Osteoblast (primary cell): ENCODE measurements at regions not wholly inside any gene's neighbourhood (a gene's known extent, or its start where the extent isn't known, plus 50 kb on each side); places are given as distances from the start of the nearest gene placed in this dataset.

Experiments
- DNase-seq: peaks from one replicate; pipeline ENCODE4 v3.0.0; 2011; ENCODE audit warnings: low spot score, mixed read lengths; ENCODE audit not compliant: insufficient read length; ENCODE audit errors: missing footprints
- H2AFZ ChIP-seq: 2 replicates; pipeline ENCODE4 v1.6.0; 2011; ENCODE audit warnings: mild to moderate bottlenecking, low read length
- H3K27ac ChIP-seq: 2 replicates; pipeline ENCODE4 v1.5.1; 2011; ENCODE audit warnings: mild to moderate bottlenecking, low read depth, low read length, moderate library complexity
- H3K27me3 ChIP-seq: 2 replicates; pipeline ENCODE4 v1.6.0; 2012; ENCODE audit warnings: mild to moderate bottlenecking, control low read depth, inconsistent platforms, low read length, moderate library complexity; ENCODE audit not compliant: insufficient read depth
- H3K36me3 ChIP-seq: 2 replicates; pipeline ENCODE4 v1.5.1; 2011; ENCODE audit warnings: mild to moderate bottlenecking, low read length, control low read depth, moderate library complexity; ENCODE audit not compliant: insufficient read depth
- H3K4me1 ChIP-seq: 2 replicates; pipeline ENCODE4 v1.5.1; 2011; ENCODE audit warnings: mild to moderate bottlenecking, low read length, control low read depth, moderate library complexity; ENCODE audit not compliant: insufficient read depth
- H3K4me2 ChIP-seq: 2 replicates; pipeline ENCODE4 v1.6.0; 2011; ENCODE audit warnings: mild to moderate bottlenecking, low read length; ENCODE audit not compliant: insufficient read depth
- H3K4me3 ChIP-seq: fragments of 200-600 bp; sonication (generic); 3 replicates; pipeline ENCODE4 v1.5.1; 2012; ENCODE audit warnings: mild to moderate bottlenecking, low read length, inconsistent platforms; ENCODE audit not compliant: insufficient read depth
- H3K79me2 ChIP-seq: 2 replicates; pipeline ENCODE4 v1.6.0; 2012; ENCODE audit warnings: mild to moderate bottlenecking, low read length, control low read depth, inconsistent platforms; ENCODE audit not compliant: insufficient read depth
- H3K9me3 ChIP-seq: 2 replicates; pipeline ENCODE4 v1.5.1; 2011; ENCODE audit warnings: low read depth, low read length, control low read depth
- H4K20me1 ChIP-seq: 2 replicates; pipeline ENCODE4 v1.6.0; 2012; ENCODE audit warnings: mild to moderate bottlenecking, low read length, control low read depth; ENCODE audit not compliant: insufficient read depth
- TF ChIP-seq, protein P1 (sequence below): IDR thresholded peaks from 2 replicates; pipeline ENCODE4 v1.5.1; 2011; ENCODE audit warnings: mild to moderate bottlenecking, low read depth, low read length, moderate library complexity; ENCODE audit errors: extremely low read depth

DNA sequence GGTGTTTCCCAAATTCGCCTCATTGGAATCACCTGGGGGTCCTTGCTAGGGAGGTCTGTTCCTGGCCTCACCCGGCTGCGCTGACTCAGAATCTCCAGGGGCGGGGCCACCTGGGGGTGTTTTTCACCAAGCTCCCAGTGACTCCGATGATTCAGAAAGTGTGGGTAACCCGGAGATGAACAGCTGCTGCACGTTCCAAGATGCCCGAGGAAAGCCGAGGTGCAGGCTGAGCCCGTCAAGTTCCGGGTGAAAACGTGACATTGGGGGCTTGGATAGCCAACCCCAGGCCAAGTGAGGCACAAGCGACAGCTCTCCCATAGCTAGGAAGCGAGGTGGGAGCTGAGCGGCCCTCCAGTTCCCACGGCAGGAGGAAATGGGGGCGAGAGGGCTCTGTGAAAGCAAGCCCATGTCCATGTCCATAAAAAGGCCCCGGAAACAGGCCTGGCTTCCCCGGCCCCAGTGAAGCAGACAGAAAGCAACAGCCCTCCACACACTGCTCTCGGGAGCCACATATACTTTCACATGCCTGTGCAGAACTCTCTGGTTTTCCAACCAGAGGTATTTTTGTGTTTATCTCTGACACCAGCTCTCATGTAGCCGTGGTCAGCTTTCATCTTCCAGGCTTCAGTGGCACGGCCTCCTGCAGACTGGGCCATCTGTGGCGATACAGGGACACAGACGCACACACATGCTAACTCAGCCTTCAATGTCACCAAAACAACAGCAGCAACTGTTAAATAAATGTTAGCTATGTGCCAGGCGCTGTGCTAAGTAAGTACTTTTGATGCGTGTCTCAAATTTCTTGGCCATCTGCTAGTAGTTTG lies 90.7 kb upstream of the CCDC28A start:
- no peaks in the 10 kb centered on the region for H3K36me3 ChIP-seq
- peak overlapping the region; percentile 37 for H3K4me3 ChIP-seq
- TF ChIP-seq, protein P1, sequence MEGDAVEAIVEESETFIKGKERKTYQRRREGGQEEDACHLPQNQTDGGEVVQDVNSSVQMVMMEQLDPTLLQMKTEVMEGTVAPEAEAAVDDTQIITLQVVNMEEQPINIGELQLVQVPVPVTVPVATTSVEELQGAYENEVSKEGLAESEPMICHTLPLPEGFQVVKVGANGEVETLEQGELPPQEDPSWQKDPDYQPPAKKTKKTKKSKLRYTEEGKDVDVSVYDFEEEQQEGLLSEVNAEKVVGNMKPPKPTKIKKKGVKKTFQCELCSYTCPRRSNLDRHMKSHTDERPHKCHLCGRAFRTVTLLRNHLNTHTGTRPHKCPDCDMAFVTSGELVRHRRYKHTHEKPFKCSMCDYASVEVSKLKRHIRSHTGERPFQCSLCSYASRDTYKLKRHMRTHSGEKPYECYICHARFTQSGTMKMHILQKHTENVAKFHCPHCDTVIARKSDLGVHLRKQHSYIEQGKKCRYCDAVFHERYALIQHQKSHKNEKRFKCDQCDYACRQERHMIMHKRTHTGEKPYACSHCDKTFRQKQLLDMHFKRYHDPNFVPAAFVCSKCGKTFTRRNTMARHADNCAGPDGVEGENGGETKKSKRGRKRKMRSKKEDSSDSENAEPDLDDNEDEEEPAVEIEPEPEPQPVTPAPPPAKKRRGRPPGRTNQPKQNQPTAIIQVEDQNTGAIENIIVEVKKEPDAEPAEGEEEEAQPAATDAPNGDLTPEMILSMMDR, result no peak
- peak overlapping the region; percentile 45 for H3K27ac ChIP-seq
- no peaks in the 10 kb centered on the region for H3K9me3 ChIP-seq
- peaks cover 23% of the 10 kb centered on the region for H3K4me1 ChIP-seq
- peak; percentile 85 for DNase-seq
- peak overlapping the region; percentile 64 for H3K4me2 ChIP-seq
- peak overlapping the region; percentile 94 for H2AFZ ChIP-seq
- H3K27me3 ChIP-seq, result no peaks in the 10 kb centered on the region
- H4K20me1 ChIP-seq, result no peaks in the 10 kb centered on the region
- H3K79me2 ChIP-seq, result peaks cover 39% of the 10 kb centered on the region

DNA sequence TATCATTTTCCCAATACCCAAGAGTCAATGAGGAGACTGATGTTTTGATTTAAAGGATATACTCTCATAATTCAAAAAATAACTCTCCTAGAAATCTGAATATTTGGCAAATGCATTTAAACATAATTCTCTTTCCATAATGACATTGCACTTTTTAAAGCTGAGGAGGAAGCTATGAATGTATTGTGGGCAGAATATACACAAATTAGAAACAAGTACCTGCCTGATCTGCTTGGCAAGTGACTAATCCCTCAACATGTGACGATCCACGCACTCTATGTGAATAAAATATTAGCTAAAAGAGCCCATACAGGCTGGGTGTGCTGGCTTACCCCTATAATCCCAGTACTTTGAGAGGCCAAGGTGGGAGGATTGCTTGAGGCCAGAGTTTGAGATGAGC lies 88.3 kb upstream of the CCDC28A start:
- TF ChIP-seq, protein P1, result no peak
- Histone ChIP-seq H3K79me2 (peaks cover 51% of the 10 kb centered on the region), H3K27ac (no peak overlapping the region), H3K9me3 (no peaks in the 10 kb centered on the region), H3K4me3 (no peak overlapping the region), H3K27me3 (no peaks in the 10 kb centered on the region), H3K4me1 (peaks cover 24% of the 10 kb centered on the region), H4K20me1 (no peaks in the 10 kb centered on the region), H3K4me2 (no peak overlapping the region), H3K36me3 (no peaks in the 10 kb centered on the region), H2AFZ (no peak overlapping the region)
- DNase-seq, result no peak

GRCh38 chr6:138685781-138686180 lies 87.8 kb upstream of the CCDC28A start:
- Histone ChIP-seq H3K9me3 (no peaks in the 10 kb centered on the region), H3K27ac (no peak overlapping the region), H2AFZ (no peak overlapping the region), H4K20me1 (no peaks in the 10 kb centered on the region), H3K4me2 (no peak overlapping the region), H3K36me3 (no peaks in the 10 kb centered on the region), H3K4me1 (peaks cover 20% of the 10 kb centered on the region), H3K79me2 (peaks cover 53% of the 10 kb centered on the region), H3K27me3 (no peaks in the 10 kb centered on the region), H3K4me3 (no peak overlapping the region)
- DNase-seq, result no peak
- TF ChIP-seq, protein P1, result no peak

DNA sequence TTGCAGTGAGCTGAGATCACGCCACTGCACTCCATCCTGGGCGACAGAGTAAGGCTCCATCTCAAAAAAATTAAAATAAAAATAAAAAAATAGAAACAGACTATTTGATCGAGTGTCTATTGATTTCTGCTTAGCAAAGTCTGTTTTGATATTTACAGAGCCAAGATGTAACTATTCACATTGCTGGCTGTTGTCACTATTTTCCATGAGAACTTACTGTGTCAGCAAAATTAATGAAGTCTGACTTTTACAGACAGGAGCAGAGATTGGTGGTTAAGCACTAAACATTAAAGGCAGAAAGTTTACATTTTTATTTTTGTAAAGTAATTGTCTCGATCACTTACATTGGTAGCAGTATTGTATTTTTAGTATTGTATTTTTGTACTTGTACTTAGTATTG lies 85.0 kb upstream of the CCDC28A start:
- no peak for DNase-seq
- Histone ChIP-seq H3K27me3 (no peaks in the 10 kb centered on the region), H3K4me3 (no peak overlapping the region), H4K20me1 (no peaks in the 10 kb centered on the region), H3K4me1 (peaks cover 11% of the 10 kb centered on the region), H2AFZ (no peak overlapping the region), H3K79me2 (peaks cover 43% of the 10 kb centered on the region), H3K4me2 (no peak overlapping the region), H3K27ac (no peak overlapping the region), H3K9me3 (no peaks in the 10 kb centered on the region), H3K36me3 (no peaks in the 10 kb centered on the region)
- TF ChIP-seq, protein P1, result no peak
